IMR-90 (cell line): ENCODE measurements at regions not wholly inside any gene's neighbourhood (a gene's known extent, or its start where the extent isn't known, plus 50 kb on each side); places are given as distances from the start of the nearest gene placed in this dataset.
A peak's percentile ranks its signal among the peaks of the same experiment; 100 is the strongest.

Source experiments
- ATAC-seq: fragments of 200-7000 bp; cut with Tn5 transposase; 2 replicates; pipeline ENCODE4 v1.9.1; 2020; ENCODE audit warnings: low read depth, mild to moderate bottlenecking, moderate library complexity
- BruUV-seq: library from RNA; stranded (reverse); fragments of 400-500 nt; replicated peaks from 2 replicates; lab custom pipeline; 2021; lab: Mats Ljungman, UMichigan
- CTCF ChIA-PET: fragments of 300-600 bp; formaldehyde crosslinking; extraction: SDS; loops from one replicate; lab custom pipeline; 2021; ENCODE audit warnings: antibody characterized with exemption; lab: Yijun Ruan, JAX
- POLR2A ChIA-PET: fragments of 300-600 bp; sonication (Branson Sonifier 250); formaldehyde crosslinking; loops from one replicate; lab custom pipeline; 2022; ENCODE audit warnings: antibody characterized with exemption; ENCODE audit not compliant: unreplicated experiment; lab: Charles Lee
- DNase-seq: peaks from one replicate; pipeline ENCODE4 v3.0.0; 2013
- H2AFZ ChIP-seq: replicated peaks from 2 replicates; pipeline ENCODE3; 2013; ENCODE audit warnings: low read length, mild to moderate bottlenecking; ENCODE audit not compliant: poor library complexity
- H2AK5ac ChIP-seq: 2 replicates; pipeline ENCODE4 v1.6.1; 2013; ENCODE audit warnings: low read depth, low read length, inconsistent platforms
- H2AK9ac ChIP-seq: replicated peaks from 2 replicates; pipeline ENCODE3; 2013; ENCODE audit warnings: mild to moderate bottlenecking, low read depth, low read length, moderate library complexity; ENCODE audit not compliant: poor library complexity
- H2BK120ac ChIP-seq: 2 replicates; pipeline ENCODE4 v1.6.1; 2013; ENCODE audit warnings: low read depth, low read length, inconsistent platforms
- H2BK15ac ChIP-seq: 3 replicates; pipeline ENCODE4 v1.6.1; 2013; ENCODE audit warnings: low read depth, low read length, inconsistent platforms
- H2BK20ac ChIP-seq: 2 replicates; pipeline ENCODE4 v1.6.1; 2013; ENCODE audit warnings: low read depth, mild to moderate bottlenecking, inconsistent platforms, low read length, moderate library complexity
- H2BK5ac ChIP-seq: 2 replicates; pipeline ENCODE4 v1.6.1; 2013; ENCODE audit warnings: mild to moderate bottlenecking, low read depth, low read length, inconsistent platforms; ENCODE audit not compliant: poor library complexity, severe bottlenecking
- H3K14ac ChIP-seq: replicated peaks from 2 replicates; pipeline ENCODE4 v1.6.1; 2013; ENCODE audit warnings: low read depth, low read length, inconsistent platforms
- H3K18ac ChIP-seq: 2 replicates; pipeline ENCODE4 v1.6.1; 2013; ENCODE audit warnings: low read depth, low read length, control low read depth
- H3K23ac ChIP-seq: 2 replicates; pipeline ENCODE4 v1.6.1; 2013; ENCODE audit warnings: low read depth, low read length, inconsistent platforms
- H3K27ac ChIP-seq: 2 replicates; pipeline ENCODE4 v1.5.1; 2013; ENCODE audit warnings: mild to moderate bottlenecking, control low read depth, low read length; ENCODE audit not compliant: insufficient read depth
- H3K27me3 ChIP-seq: 2 replicates; pipeline ENCODE4 v1.6.1; 2013; ENCODE audit warnings: low read length; ENCODE audit not compliant: control insufficient read depth, insufficient read depth
- H3K36me3 ChIP-seq: 2 replicates; pipeline ENCODE4 v1.6.1; 2013; ENCODE audit warnings: low read length, mixed read lengths; ENCODE audit not compliant: control insufficient read depth, insufficient read depth
- H3K4ac ChIP-seq: 2 replicates; pipeline ENCODE4 v1.6.1; 2013; ENCODE audit warnings: low read depth, low read length, inconsistent platforms
- H3K4me1 ChIP-seq: 2 replicates; pipeline ENCODE4 v1.6.1; 2013; ENCODE audit warnings: low read length, mixed read lengths; ENCODE audit not compliant: control insufficient read depth, insufficient read depth
- H3K4me2 ChIP-seq: 2 replicates; pipeline ENCODE4 v1.6.1; 2013; ENCODE audit warnings: low read depth, mild to moderate bottlenecking, control low read depth, low read length, moderate library complexity
- H3K4me3 ChIP-seq: 2 replicates; pipeline ENCODE4 v1.5.1; 2013; ENCODE audit warnings: low read depth, mild to moderate bottlenecking, control low read depth, low read length, moderate library complexity; ENCODE audit not compliant: insufficient read depth
- H3K56ac ChIP-seq: 2 replicates; pipeline ENCODE4 v1.6.1; 2013; ENCODE audit warnings: low read length, inconsistent platforms; ENCODE audit not compliant: insufficient read depth; ENCODE audit errors: extremely low read depth
- H3K79me1 ChIP-seq, 2 experiments: 2 replicates each; pipeline ENCODE4 v1.6.1; 2013; ENCODE audit warnings: low read length in 2 of 2, inconsistent platforms in 1 of 2, low read depth in 1 of 2
- H3K9ac ChIP-seq: 2 replicates; pipeline ENCODE4 v1.6.1; 2013; ENCODE audit warnings: low read depth, low read length, control low read depth
- H3K9me1 ChIP-seq: 2 replicates; pipeline ENCODE4 v1.6.1; 2013; ENCODE audit warnings: low read length, inconsistent platforms; ENCODE audit not compliant: insufficient read depth
- H3K9me3 ChIP-seq: 2 replicates; pipeline ENCODE4 v1.6.1; 2013; ENCODE audit warnings: low read length; ENCODE audit not compliant: control insufficient read depth, insufficient read depth
- H4K20me1 ChIP-seq: 2 replicates; pipeline ENCODE4 v1.6.1; 2013; ENCODE audit warnings: low read length, inconsistent platforms; ENCODE audit not compliant: insufficient read depth
- H4K5ac ChIP-seq: 2 replicates; pipeline ENCODE4 v1.6.1; 2013; ENCODE audit warnings: mild to moderate bottlenecking, low read depth, low read length, control low read depth
- H4K8ac ChIP-seq, 2 experiments: 2 replicates each; pipeline ENCODE4 v1.6.1; 2013; ENCODE audit warnings: low read depth in 2 of 2, low read length in 2 of 2, control low read depth in 1 of 2, inconsistent platforms in 1 of 2
- H4K91ac ChIP-seq: 2 replicates; pipeline ENCODE4 v1.6.1; 2013; ENCODE audit warnings: low read depth, low read length, inconsistent platforms; ENCODE audit not compliant: insufficient read depth
- BHLHE40 ChIP-seq: fragments of 150-350 bp; IDR thresholded peaks from 2 replicates; pipeline ENCODE4 v1.6.1; 2016; ENCODE audit warnings: mild to moderate bottlenecking, low read depth, low read length
- CHD1 ChIP-seq: IDR thresholded peaks from 2 replicates; pipeline ENCODE4 v1.6.1; 2012; ENCODE audit warnings: low read depth, low read length, improper control_type of control experiment
- MAZ ChIP-seq: IDR thresholded peaks from 2 replicates; pipeline ENCODE4 v1.6.1; 2012; ENCODE audit warnings: low read depth, mild to moderate bottlenecking, low read length, improper control_type of control experiment, moderate library complexity, borderline replicate concordance
- MXI1 ChIP-seq: IDR thresholded peaks from 2 replicates; pipeline ENCODE4 v1.6.1; 2012; ENCODE audit warnings: low read depth, mild to moderate bottlenecking, low read length, moderate library complexity, borderline replicate concordance
- POLR2A ChIP-seq: IDR thresholded peaks from 2 replicates; pipeline ENCODE4 v1.6.1; 2012; ENCODE audit warnings: mild to moderate bottlenecking, low read depth, low read length
- RAD21 ChIP-seq: IDR thresholded peaks from 2 replicates; pipeline ENCODE4 v1.6.1; 2012; ENCODE audit warnings: low read length, improper control_type of control experiment
- RCOR1 ChIP-seq: IDR thresholded peaks from 2 replicates; pipeline ENCODE4 v1.6.1; 2012; ENCODE audit warnings: mild to moderate bottlenecking, low read length, improper control_type of control experiment; ENCODE audit not compliant: insufficient replicate concordance
- SMC3 ChIP-seq: fragments of 150-350 bp; IDR thresholded peaks from 2 replicates; pipeline ENCODE4 v1.6.1; 2016; ENCODE audit warnings: low read depth, mild to moderate bottlenecking, antibody characterized with exemption, low read length, moderate library complexity
- WGBS, 2 experiments: methylation state at CpG; one replicate each; pipeline versions ENCODE4 v1.1.5 to v1.1.7; 2013; ENCODE audit warnings: missing lambda C conversion rate in 2 of 2; ENCODE audit not compliant: insufficient read length in 1 of 2; ENCODE audit errors: extremely low coverage in 2 of 2; 5-methylcytosine and 5-hydroxymethylcytosine counted together
- dilution Hi-C: fragments of 300-500 bp; cut with HindIII; formaldehyde crosslinking; loops from one replicate; pipeline ENCODE4 v1.14.3; 2018; ENCODE audit warnings: low sequenced_read_pairs; ENCODE audit not compliant: unreplicated experiment
- in situ Hi-C: fragments of 300-500 bp; cut with MboI; formaldehyde crosslinking; loops from 3 replicates; pipeline ENCODE4 v1.14.3; 2019; ENCODE audit warnings: low sequenced_read_pairs, inconsistent platforms, mixed read lengths
- intact Hi-C: fragments of 100-400 bp; cut with micrococcal nuclease; formaldehyde crosslinking; loops from 2 replicates; pipeline ENCODE4 v1.10.0; 2022
- TF ChIP-seq, protein P1 (sequence below): conservative IDR thresholded peaks from 2 replicates; pipeline ENCODE4 v1.5.1; 2012; ENCODE audit warnings: mild to moderate bottlenecking, low read depth, low read length, improper control_type of control experiment
- TF ChIP-seq, protein P2 (sequence below): fragments of 150-350 bp; IDR thresholded peaks from 2 replicates; pipeline ENCODE4 v1.6.1; 2016; ENCODE audit warnings: low read depth, mild to moderate bottlenecking, low read length, moderate library complexity, borderline replicate concordance
- TF ChIP-seq, protein P3 (sequence below): fragments of 150-350 bp; IDR thresholded peaks from 2 replicates; pipeline ENCODE4 v1.6.1; 2017; ENCODE audit warnings: mild to moderate bottlenecking, antibody characterized with exemption, low read length, low read depth

GRCh38 chr2:121974897-121975661 lies 219.6 kb downstream of the TSN start:
- Histone ChIP-seq H2BK120ac (no peak overlapping the region), H4K91ac (no peak overlapping the region), H3K4me1 (no peaks in the 10 kb centered on the region), H3K9me1 (no peaks in the 10 kb centered on the region), H3K56ac (no peak overlapping the region), H2AK5ac (no peak overlapping the region), H3K23ac (no peak overlapping the region), H2AFZ (peak overlapping the region; percentile 88), H3K18ac (no peak overlapping the region), H3K4me3 (peak overlapping the region; percentile 22), H3K4ac (no peak overlapping the region), H3K27me3 (no peaks in the 10 kb centered on the region; the same call in 1 of the 2 replicates), H2AK9ac (peak overlapping the region; percentile 56), H2BK5ac (no peak overlapping the region), H4K20me1 (no peaks in the 10 kb centered on the region), H4K5ac (no peak overlapping the region), H3K9me3 (no peaks in the 10 kb centered on the region), H3K36me3 (no peaks in the 10 kb centered on the region), H2BK20ac (no peak overlapping the region), H3K79me1 (no peaks in the 10 kb centered on the region), H3K27ac (no peak overlapping the region), H2BK15ac (no peak overlapping the region), H4K8ac (no peak overlapping the region), H3K9ac (no peak overlapping the region), H3K14ac (no peak overlapping the region), H3K4me2 (peak overlapping the region; percentile 81)
- POLR2A ChIA-PET = no interaction called here
- ATAC-seq (peak; percentile 99), DNase-seq (peak; percentile 71)
- in situ Hi-C loops (loop anchor here (10.0 kb wide), 1 partner anchor 480 kb away; no protein-coding TSS in a partner anchor), dilution Hi-C loops (no loop called here), intact Hi-C loops (loop anchor here (1.0 to 2.0 kb wide), 2 partner anchors 161 to 164 kb away; no protein-coding TSS in a partner anchor)
- WGBS, 2 experiments = 5% methylated on average over 11 of the region's 13 CpGs; no CpG with 5 or more reads in 1 of the 2 experiments
- no peak for TF ChIP-seq CHD1
- TF ChIP-seq MXI1 = no peak
- TF ChIP-seq MAZ = no peak
- TF ChIP-seq, protein P1, sequence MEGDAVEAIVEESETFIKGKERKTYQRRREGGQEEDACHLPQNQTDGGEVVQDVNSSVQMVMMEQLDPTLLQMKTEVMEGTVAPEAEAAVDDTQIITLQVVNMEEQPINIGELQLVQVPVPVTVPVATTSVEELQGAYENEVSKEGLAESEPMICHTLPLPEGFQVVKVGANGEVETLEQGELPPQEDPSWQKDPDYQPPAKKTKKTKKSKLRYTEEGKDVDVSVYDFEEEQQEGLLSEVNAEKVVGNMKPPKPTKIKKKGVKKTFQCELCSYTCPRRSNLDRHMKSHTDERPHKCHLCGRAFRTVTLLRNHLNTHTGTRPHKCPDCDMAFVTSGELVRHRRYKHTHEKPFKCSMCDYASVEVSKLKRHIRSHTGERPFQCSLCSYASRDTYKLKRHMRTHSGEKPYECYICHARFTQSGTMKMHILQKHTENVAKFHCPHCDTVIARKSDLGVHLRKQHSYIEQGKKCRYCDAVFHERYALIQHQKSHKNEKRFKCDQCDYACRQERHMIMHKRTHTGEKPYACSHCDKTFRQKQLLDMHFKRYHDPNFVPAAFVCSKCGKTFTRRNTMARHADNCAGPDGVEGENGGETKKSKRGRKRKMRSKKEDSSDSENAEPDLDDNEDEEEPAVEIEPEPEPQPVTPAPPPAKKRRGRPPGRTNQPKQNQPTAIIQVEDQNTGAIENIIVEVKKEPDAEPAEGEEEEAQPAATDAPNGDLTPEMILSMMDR = peak; percentile 69
- peak; percentile 69 for TF ChIP-seq SMC3
- no peak for TF ChIP-seq BHLHE40
- TF ChIP-seq, protein P2, sequence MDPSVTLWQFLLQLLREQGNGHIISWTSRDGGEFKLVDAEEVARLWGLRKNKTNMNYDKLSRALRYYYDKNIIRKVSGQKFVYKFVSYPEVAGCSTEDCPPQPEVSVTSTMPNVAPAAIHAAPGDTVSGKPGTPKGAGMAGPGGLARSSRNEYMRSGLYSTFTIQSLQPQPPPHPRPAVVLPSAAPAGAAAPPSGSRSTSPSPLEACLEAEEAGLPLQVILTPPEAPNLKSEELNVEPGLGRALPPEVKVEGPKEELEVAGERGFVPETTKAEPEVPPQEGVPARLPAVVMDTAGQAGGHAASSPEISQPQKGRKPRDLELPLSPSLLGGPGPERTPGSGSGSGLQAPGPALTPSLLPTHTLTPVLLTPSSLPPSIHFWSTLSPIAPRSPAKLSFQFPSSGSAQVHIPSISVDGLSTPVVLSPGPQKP = no peak
- TF ChIP-seq RAD21 = peak; percentile 82
- TF ChIP-seq, protein P3, sequence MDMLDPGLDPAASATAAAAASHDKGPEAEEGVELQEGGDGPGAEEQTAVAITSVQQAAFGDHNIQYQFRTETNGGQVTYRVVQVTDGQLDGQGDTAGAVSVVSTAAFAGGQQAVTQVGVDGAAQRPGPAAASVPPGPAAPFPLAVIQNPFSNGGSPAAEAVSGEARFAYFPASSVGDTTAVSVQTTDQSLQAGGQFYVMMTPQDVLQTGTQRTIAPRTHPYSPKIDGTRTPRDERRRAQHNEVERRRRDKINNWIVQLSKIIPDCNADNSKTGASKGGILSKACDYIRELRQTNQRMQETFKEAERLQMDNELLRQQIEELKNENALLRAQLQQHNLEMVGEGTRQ = no peak
- no peak for TF ChIP-seq POLR2A
- TF ChIP-seq RCOR1 = no peak
- CTCF ChIA-PET = interaction anchor here (1.2 kb wide), 1 partner anchor 550 kb away, joined by 3 read pairs; no protein-coding TSS in a partner anchor
- BruUV-seq = no TSS peak
